ENCODE measurements at regions not wholly inside any gene's neighbourhood (a gene's known extent, or its start where the extent isn't known, plus 50 kb on each side); places are given as distances from the start of the nearest gene placed in this dataset.

DNA sequence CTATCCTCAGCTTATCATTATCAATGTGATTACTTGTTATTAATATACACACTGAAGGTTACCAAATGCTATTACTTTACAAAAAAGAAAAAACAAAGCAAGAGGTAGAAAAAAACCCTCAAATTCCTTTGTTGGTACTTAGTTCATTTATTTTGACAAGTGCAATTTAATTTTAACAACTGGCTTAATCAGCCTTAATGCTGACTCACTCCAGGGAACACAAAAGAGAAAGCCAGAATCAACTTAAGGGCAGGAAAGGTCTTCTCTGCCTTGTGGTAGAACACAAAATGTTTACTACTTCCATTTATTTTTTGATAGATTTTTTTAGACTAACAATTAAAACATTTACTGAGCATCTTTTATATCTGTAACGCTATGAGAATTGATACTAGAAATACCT lies 417.1 kb downstream of the PCDH17 start:
- TF ChIP-seq, protein P1, sequence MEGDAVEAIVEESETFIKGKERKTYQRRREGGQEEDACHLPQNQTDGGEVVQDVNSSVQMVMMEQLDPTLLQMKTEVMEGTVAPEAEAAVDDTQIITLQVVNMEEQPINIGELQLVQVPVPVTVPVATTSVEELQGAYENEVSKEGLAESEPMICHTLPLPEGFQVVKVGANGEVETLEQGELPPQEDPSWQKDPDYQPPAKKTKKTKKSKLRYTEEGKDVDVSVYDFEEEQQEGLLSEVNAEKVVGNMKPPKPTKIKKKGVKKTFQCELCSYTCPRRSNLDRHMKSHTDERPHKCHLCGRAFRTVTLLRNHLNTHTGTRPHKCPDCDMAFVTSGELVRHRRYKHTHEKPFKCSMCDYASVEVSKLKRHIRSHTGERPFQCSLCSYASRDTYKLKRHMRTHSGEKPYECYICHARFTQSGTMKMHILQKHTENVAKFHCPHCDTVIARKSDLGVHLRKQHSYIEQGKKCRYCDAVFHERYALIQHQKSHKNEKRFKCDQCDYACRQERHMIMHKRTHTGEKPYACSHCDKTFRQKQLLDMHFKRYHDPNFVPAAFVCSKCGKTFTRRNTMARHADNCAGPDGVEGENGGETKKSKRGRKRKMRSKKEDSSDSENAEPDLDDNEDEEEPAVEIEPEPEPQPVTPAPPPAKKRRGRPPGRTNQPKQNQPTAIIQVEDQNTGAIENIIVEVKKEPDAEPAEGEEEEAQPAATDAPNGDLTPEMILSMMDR (conservative IDR thresholded peaks at IDR 0.05; ENCODE audit: low read length): no peak
- TF ChIP-seq EZH2phosphoT487 (IDR thresholded peaks at IDR 0.05; ENCODE audit: borderline replicate concordance): no peak
- Histone ChIP-seq H3K4me1 (ENCODE audit: insufficient read depth, low read length, poor library complexity, severe bottlenecking) (no peaks in the 10 kb centered on the region), H3K79me2 (ENCODE audit: insufficient read depth, low read length) (no peaks in the 10 kb centered on the region), H3K36me3 (ENCODE audit: insufficient read depth, low read length) (no peaks in the 10 kb centered on the region), H3F3A (ENCODE audit: low read depth) (no peaks in the 10 kb centered on the region), H4K20me1 (ENCODE audit: insufficient read depth, low read length, poor library complexity, severe bottlenecking) (no peaks in the 10 kb centered on the region), H2AFZ (ENCODE audit: low read length) (no peak overlapping the region), H3K27me3 (ENCODE audit: insufficient read depth, low read length, poor library complexity, severe bottlenecking) (no peaks in the 10 kb centered on the region), H3K9me2 (replicated peaks; ENCODE audit: low read depth, low read length) (no peaks in the 10 kb centered on the region), H3K9ac (ENCODE audit: low read depth, low read length, poor library complexity, severe bottlenecking) (no peak overlapping the region), H3K4me2 (ENCODE audit: low read depth, low read length, poor library complexity, severe bottlenecking) (no peak overlapping the region), H3K4me3 (ENCODE audit: low read length, poor library complexity, severe bottlenecking) (no peak overlapping the region), H3K9me3 (ENCODE audit: insufficient read depth, low read depth, low read length) (no peaks in the 10 kb centered on the region)

DNA sequence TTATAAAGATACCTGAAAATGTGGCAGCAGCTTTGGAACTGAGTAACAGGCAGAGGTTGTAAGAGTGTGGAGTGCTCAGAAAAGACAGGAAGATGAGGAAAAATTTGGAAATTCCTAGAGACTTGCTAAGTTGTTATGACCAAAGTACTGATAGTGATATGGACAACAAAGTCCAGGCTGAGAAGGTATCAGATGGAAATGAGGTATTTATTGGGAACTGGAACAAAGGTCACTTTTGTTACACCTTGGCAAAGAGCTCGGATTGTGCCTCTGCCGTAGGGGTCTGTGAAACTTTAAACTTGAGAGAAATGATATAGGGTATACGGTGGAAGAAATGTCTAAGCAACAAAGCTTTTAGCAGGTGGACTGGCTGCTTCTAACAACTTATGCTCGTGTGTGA lies 419.9 kb downstream of the PCDH17 start:
- H4K20me1 ChIP-seq (ENCODE audit: insufficient read depth, low read length, poor library complexity, severe bottlenecking): no peaks in the 10 kb centered on the region
- no peak for TF ChIP-seq EZH2phosphoT487 (IDR thresholded peaks at IDR 0.05; ENCODE audit: borderline replicate concordance)
- TF ChIP-seq, protein P1 (conservative IDR thresholded peaks at IDR 0.05; ENCODE audit: low read length): no peak
- H2AFZ ChIP-seq (ENCODE audit: low read length): no peak overlapping the region
- no peak overlapping the region for H3K4me3 ChIP-seq (ENCODE audit: low read length, poor library complexity, severe bottlenecking)
- no peak overlapping the region for H3K9ac ChIP-seq (ENCODE audit: low read depth, low read length, poor library complexity, severe bottlenecking)
- H3K9me2 ChIP-seq (replicated peaks; ENCODE audit: low read depth, low read length): no peaks in the 10 kb centered on the region
- H3K79me2 ChIP-seq (ENCODE audit: insufficient read depth, low read length): no peaks in the 10 kb centered on the region
- H3F3A ChIP-seq (ENCODE audit: low read depth): no peaks in the 10 kb centered on the region
- H3K4me2 ChIP-seq (ENCODE audit: low read depth, low read length, poor library complexity, severe bottlenecking): no peak overlapping the region
- no peaks in the 10 kb centered on the region for H3K9me3 ChIP-seq (ENCODE audit: insufficient read depth, low read depth, low read length)
- H3K4me1 ChIP-seq (ENCODE audit: insufficient read depth, low read length, poor library complexity, severe bottlenecking): no peaks in the 10 kb centered on the region
- H3K27me3 ChIP-seq (ENCODE audit: insufficient read depth, low read length, poor library complexity, severe bottlenecking): no peaks in the 10 kb centered on the region
- no peaks in the 10 kb centered on the region for H3K36me3 ChIP-seq (ENCODE audit: insufficient read depth, low read length)

DNA sequence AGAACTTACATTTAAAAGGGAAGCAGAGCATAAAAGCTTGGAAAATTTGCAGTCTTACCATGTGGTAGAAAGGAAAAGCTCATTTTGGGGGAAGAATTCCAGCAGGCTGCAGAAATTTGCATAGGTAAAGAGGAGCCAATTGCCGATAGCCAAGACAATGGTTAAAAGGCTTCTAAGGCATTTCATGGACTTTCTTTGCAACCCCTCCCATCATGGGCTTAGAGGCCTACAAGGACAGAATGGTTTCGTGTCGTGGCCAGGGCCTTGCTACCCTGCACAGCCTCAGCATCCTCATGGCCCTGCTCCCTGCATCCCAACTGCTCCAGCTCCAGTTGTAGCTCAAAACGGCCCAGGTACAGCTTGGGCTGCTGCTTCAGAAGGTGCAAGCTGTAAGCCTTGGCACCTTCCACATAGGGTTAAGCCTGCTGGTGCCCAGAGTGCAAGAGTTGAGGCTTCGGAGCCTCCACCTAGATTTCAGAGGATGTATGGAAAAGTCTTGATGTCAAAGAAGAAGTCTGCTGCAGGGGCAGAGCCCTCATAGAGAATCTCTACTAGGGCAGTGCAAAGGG lies 420.3 kb downstream of the PCDH17 start:
- Histone ChIP-seq H3K4me2 (ENCODE audit: low read depth, low read length, poor library complexity, severe bottlenecking) (no peak overlapping the region), H3K9ac (ENCODE audit: low read depth, low read length, poor library complexity, severe bottlenecking) (no peak overlapping the region), H3K79me2 (ENCODE audit: insufficient read depth, low read length) (no peaks in the 10 kb centered on the region), H3K4me3 (ENCODE audit: low read length, poor library complexity, severe bottlenecking) (no peak overlapping the region), H2AFZ (ENCODE audit: low read length) (no peak overlapping the region), H3K9me2 (replicated peaks; ENCODE audit: low read depth, low read length) (no peaks in the 10 kb centered on the region), H3K9me3 (ENCODE audit: insufficient read depth, low read depth, low read length) (no peaks in the 10 kb centered on the region), H4K20me1 (ENCODE audit: insufficient read depth, low read length, poor library complexity, severe bottlenecking) (no peaks in the 10 kb centered on the region), H3K4me1 (ENCODE audit: insufficient read depth, low read length, poor library complexity, severe bottlenecking) (no peaks in the 10 kb centered on the region), H3F3A (ENCODE audit: low read depth) (no peaks in the 10 kb centered on the region), H3K36me3 (ENCODE audit: insufficient read depth, low read length) (no peaks in the 10 kb centered on the region), H3K27me3 (ENCODE audit: insufficient read depth, low read length, poor library complexity, severe bottlenecking) (no peaks in the 10 kb centered on the region)
- no peak for TF ChIP-seq EZH2phosphoT487 (IDR thresholded peaks at IDR 0.05; ENCODE audit: borderline replicate concordance)
- TF ChIP-seq, protein P1 (conservative IDR thresholded peaks at IDR 0.05; ENCODE audit: low read length): no peak
